ENCODE measurements at regions not wholly inside any gene's neighbourhood (a gene's known extent, or its start where the extent isn't known, plus 50 kb on each side); places are given as distances from the start of the nearest gene placed in this dataset.

DNA sequence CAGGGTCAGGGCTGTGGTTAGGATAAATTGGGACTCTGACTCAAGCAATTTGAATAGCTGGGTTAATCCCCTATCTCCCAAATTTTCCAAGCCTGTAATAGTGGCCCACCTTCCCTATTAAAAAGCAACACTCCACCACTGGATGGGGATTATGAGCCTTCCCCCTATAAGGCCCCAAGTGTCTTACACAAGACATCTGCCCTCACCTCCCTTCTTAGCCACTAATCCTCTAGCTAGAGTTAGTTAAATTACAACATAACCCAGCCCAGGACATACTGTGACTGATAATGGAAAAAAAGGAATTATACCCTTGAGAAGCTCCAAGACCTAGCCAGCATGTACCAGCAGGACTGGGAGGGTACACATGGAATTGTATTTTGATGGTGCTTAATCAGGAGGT lies 190.4 kb downstream of the NRP2 start:
- Histone ChIP-seq H3K4me2 (ENCODE audit: insufficient read depth, low read length) (no peak overlapping the region), H3K9ac (replicated peaks; ENCODE audit: extremely low read depth, insufficient read depth, low read length) (no peak overlapping the region), H3K9me1 (replicated peaks; ENCODE audit: control insufficient read depth, extremely low read depth, insufficient read depth, low read length) (no peaks in the 10 kb centered on the region), H3K27ac (ENCODE audit: insufficient read depth, low read depth, low read length) (no peak overlapping the region), H3K4me3 (replicated peaks in 1 of 3; ENCODE audit: insufficient read depth in 1 of 3, low read depth in 1 of 3, low read length in 3 of 3) (no peak overlapping the region), H3K27me3 (ENCODE audit: control insufficient read depth in 2 of 2, insufficient read depth in 2 of 2, low read length in 2 of 2) (peaks cover 2 to 4% of the 10 kb centered on the region in 2 experiments), H3K79me2 (ENCODE audit: control insufficient read depth, insufficient read depth, low read length) (no peaks in the 10 kb centered on the region), H2AFZ (ENCODE audit: low read depth, low read length) (no peak overlapping the region), H3K36me3 (ENCODE audit: control insufficient read depth in 2 of 2, extremely low read depth in 1 of 2, insufficient read depth in 2 of 2, low read length in 2 of 2) (no peaks in the 10 kb centered on the region), H4K20me1 (replicated peaks; ENCODE audit: control insufficient read depth, extremely low read depth, insufficient read depth, low read length) (no peaks in the 10 kb centered on the region), H3K4me1 (ENCODE audit: control insufficient read depth, extremely low read depth, insufficient read depth, low read length) (no peaks in the 10 kb centered on the region), H3K9me3 (replicated peaks; ENCODE audit: control insufficient read depth, insufficient read depth, low read length) (no peaks in the 10 kb centered on the region)
- ChIA-PET POLR2A (no interaction called here), CTCF (interaction anchor here (1.5 kb wide), 1 partner anchor 13 kb away, joined by 3 read pairs; no protein-coding TSS in a partner anchor)
- no TSS peak for BruUV-seq (replicated peaks)
- DNase-seq (ENCODE audit: low read depth, low spot score) = no peak
- dilution Hi-C loops (cut with MboI; ENCODE audit: extremely low pct_ligation_motif_present, low sequenced_read_pairs) (no loop called here), intact Hi-C loops (cut with micrococcal nuclease) (no loop called here)
- FAIRE-seq = no peak
- TF ChIP-seq CTCF (IDR thresholded peaks at IDR 0.05; ENCODE audit: extremely low read depth in 1 of 2, insufficient read depth in 1 of 2, low read depth in 1 of 2, low read length in 2 of 2) (no peak), MAX (IDR thresholded peaks at IDR 0.05; ENCODE audit: insufficient read depth, insufficient read length) (no peak), POLR2AphosphoS5 (IDR thresholded peaks at IDR 0.05; ENCODE audit: insufficient read depth, low read depth, low read length) (no peak), EZH2 (IDR thresholded peaks at IDR 0.05; ENCODE audit: borderline replicate concordance, low read depth, low read length, severe bottlenecking) (no peak), GATA2 (IDR thresholded peaks at IDR 0.05; ENCODE audit: insufficient read depth, insufficient read length, low read depth, low read length) (no peak), MYC (IDR thresholded peaks at IDR 0.05; ENCODE audit: low read depth, low read length) (no peak), FOS (IDR thresholded peaks at IDR 0.05; ENCODE audit: borderline replicate concordance, insufficient read depth, low read length) (no peak), POLR2A (IDR thresholded peaks at IDR 0.05; ENCODE audit: low read depth, low read length) (no peak), JUN (IDR thresholded peaks at IDR 0.05; ENCODE audit: borderline replicate concordance, insufficient read depth, insufficient read length, low read depth) (no peak)

All from endothelial cell of umbilical vein (primary cell).